Smooth muscle cell (in vitro differentiated cells): ENCODE measurements at regions not wholly inside any gene's neighbourhood (a gene's known extent, or its start where the extent isn't known, plus 50 kb on each side); places are given as distances from the start of the nearest gene placed in this dataset.

ENCODE experiments used
- DNase-seq: peaks from one replicate; lab custom pipeline; 2025; ENCODE audit not compliant: unreplicated experiment; lab: John Stamatoyannopoulos, UW
- H2AFZ ChIP-seq: fragments of 200-600 bp; sonication (generic); 2 replicates; pipeline ENCODE4 v1.6.0; 2016; ENCODE audit warnings: antibody characterized with exemption, low read depth, mild to moderate bottlenecking
- H3F3A ChIP-seq: fragments of 200-600 bp; sonication (generic); 2 replicates; pipeline ENCODE4 v1.6.0; 2017; ENCODE audit warnings: antibody characterized with exemption, low read depth
- H3K27ac ChIP-seq: fragments of 200-600 bp; sonication (generic); 2 replicates; pipeline ENCODE4 v1.5.1; 2016; ENCODE audit warnings: low read depth, mild to moderate bottlenecking
- H3K27me3 ChIP-seq: fragments of 200-600 bp; sonication (generic); 2 replicates; pipeline ENCODE4 v1.6.1; 2016; ENCODE audit warnings: low read depth, mild to moderate bottlenecking
- H3K36me3 ChIP-seq: fragments of 200-600 bp; sonication (generic); 2 replicates; pipeline ENCODE4 v1.5.1; 2016; ENCODE audit warnings: low read depth
- H3K4me1 ChIP-seq: fragments of 200-600 bp; sonication (generic); 2 replicates; pipeline ENCODE4 v1.5.1; 2016; ENCODE audit warnings: low read depth
- H3K4me2 ChIP-seq: fragments of 200-600 bp; sonication (generic); 2 replicates; pipeline ENCODE4 v1.6.0; 2016; ENCODE audit warnings: mild to moderate bottlenecking
- H3K4me3 ChIP-seq: fragments of 200-600 bp; sonication (generic); 2 replicates; pipeline ENCODE4 v1.5.1; 2016; ENCODE audit warnings: mild to moderate bottlenecking
- H3K79me2 ChIP-seq: fragments of 200-600 bp; sonication (generic); 2 replicates; pipeline ENCODE4 v1.6.0; 2016; ENCODE audit warnings: low read depth, mild to moderate bottlenecking
- H3K9ac ChIP-seq: fragments of 200-600 bp; sonication (generic); 2 replicates; pipeline ENCODE4 v1.6.0; 2016; ENCODE audit warnings: low read depth
- H3K9me3 ChIP-seq: fragments of 200-600 bp; sonication (generic); replicated peaks from 2 replicates; pipeline ENCODE4 v1.5.1; 2016; ENCODE audit warnings: low read depth
- H4K20me1 ChIP-seq: fragments of 200-600 bp; sonication (generic); 2 replicates; pipeline ENCODE4 v1.6.0; 2016; ENCODE audit warnings: low read depth
- CTCF ChIP-seq: fragments of 200-600 bp; sonication (generic); IDR thresholded peaks from 2 replicates; pipeline ENCODE4 v1.5.1; 2017; ENCODE audit warnings: borderline replicate concordance, mild to moderate bottlenecking, antibody characterized with exemption; ENCODE audit not compliant: insufficient read depth, poor library complexity, severe bottlenecking
- WGBS: methylation state at CpG from one replicate; pipeline ENCODE4 v1.1.7; 2016; ENCODE audit warnings: low lambda C conversion rate; 5-methylcytosine and 5-hydroxymethylcytosine counted together

DNA sequence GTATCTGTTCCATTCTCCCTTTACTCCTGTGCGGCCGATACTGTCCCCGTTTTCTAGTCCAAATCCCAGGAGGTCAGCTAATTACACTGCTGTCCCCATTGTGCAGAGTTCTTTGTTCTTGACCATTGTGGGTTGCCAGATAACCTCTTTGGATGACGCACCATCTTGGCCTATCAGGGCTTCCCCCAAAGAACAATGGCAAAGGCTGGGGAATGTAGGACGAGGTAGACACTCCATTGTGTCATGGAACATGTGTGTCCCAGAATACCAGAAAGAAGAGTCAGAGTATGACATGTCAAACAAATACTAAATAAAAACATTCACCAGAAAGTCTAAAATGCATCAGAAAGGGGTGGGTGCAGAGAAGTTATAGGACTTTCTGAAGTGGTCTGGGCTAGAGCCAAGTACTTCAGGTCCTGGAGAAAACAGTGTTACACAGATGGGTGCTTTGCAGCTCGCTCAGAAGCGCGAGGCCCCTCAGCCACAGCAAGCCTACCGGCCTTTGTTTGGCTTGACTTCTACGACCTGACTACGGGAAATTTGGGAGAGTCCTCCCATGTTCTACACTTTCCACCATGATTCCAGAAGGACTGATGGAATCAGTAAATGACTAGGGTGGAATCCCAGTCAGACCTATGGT lies 83.2 kb upstream of the SSBP2 start:
- H3K4me3 ChIP-seq: no peak overlapping the region
- H3K9me3 ChIP-seq: no peaks in the 10 kb centered on the region
- no peak overlapping the region for H3K27ac ChIP-seq
- no peak for DNase-seq
- H3F3A ChIP-seq: no peaks in the 10 kb centered on the region
- H3K4me2 ChIP-seq: no peak overlapping the region
- no peaks in the 10 kb centered on the region for H4K20me1 ChIP-seq
- H3K9ac ChIP-seq: no peak overlapping the region
- WGBS: 91% methylated on average over 11 of the region's 11 CpGs
- TF ChIP-seq CTCF: no peak
- no peaks in the 10 kb centered on the region for H3K36me3 ChIP-seq
- H3K4me1 ChIP-seq: no peaks in the 10 kb centered on the region
- H3K79me2 ChIP-seq: no peaks in the 10 kb centered on the region
- H3K27me3 ChIP-seq: no peaks in the 10 kb centered on the region
- no peak overlapping the region for H2AFZ ChIP-seq

- Histone ChIP-seq H4K20me1 (no peaks in the 10 kb centered on the region), H3K36me3 (no peaks in the 10 kb centered on the region), H3K27ac (no peak overlapping the region), H3F3A (no peaks in the 10 kb centered on the region), H3K4me2 (no peak overlapping the region), H3K79me2 (no peaks in the 10 kb centered on the region), H3K4me1 (peaks cover 4% of the 10 kb centered on the region), H3K9ac (no peak overlapping the region), H3K27me3 (no peaks in the 10 kb centered on the region), H2AFZ (no peak overlapping the region), H3K9me3 (no peaks in the 10 kb centered on the region), H3K4me3 (no peak overlapping the region)
- 94% methylated on average over 2 of the region's 2 CpGs for WGBS
- no peak for TF ChIP-seq CTCF
- no peak for DNase-seq
Observed at GRCh38 chr5:81830596-81830995, 79.7 kb upstream of the SSBP2 start.

DNA sequence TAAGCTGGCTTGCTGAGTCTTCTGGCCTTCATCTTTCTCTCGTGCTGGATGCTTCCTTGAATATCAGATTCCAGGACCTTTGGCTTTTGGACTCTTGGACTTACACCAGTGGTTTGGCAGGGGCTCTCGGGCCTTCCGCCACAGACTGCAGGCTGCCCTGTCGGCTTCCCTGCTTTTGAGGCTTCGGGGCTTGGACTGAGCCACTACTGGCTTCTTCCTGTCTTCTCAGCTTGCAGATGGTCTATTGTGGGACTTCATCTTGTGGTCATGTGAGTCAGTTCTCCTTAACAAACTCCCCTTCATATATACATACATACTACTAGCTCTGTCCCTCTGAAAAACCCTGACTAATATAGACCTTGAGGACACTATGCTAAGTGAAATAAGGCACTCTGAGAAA lies 78.3 kb upstream of the SSBP2 start:
- Histone ChIP-seq H4K20me1 (no peaks in the 10 kb centered on the region), H3K9ac (no peak overlapping the region), H3K4me3 (no peak overlapping the region), H3K36me3 (no peaks in the 10 kb centered on the region), H3K27ac (no peak overlapping the region), H3K27me3 (no peaks in the 10 kb centered on the region), H3F3A (no peaks in the 10 kb centered on the region), H2AFZ (no peak overlapping the region), H3K9me3 (no peaks in the 10 kb centered on the region), H3K4me1 (peaks cover 4% of the 10 kb centered on the region), H3K4me2 (no peak overlapping the region), H3K79me2 (no peaks in the 10 kb centered on the region)
- TF ChIP-seq CTCF: no peak
- no peak for DNase-seq
- 100% methylated on average over 5 of the region's 5 CpGs for WGBS

DNA sequence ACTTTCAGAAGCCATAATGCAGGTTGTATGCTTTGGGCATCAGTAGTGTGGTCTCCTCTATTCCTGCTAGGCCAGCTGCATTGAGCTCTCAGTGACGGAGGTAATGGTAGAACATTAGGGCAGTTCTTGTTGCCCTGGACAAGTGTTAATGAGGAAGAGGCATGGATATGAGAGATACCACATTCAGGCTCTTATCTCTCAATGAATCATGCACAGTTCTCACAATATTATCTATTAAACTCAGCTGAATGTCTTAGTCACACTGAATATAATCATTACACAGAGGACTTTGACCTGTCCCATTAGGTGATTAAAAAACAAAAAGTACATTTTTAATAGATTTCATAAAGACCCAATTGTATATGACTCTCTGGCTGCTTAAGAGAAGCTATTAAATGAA lies 76.6 kb upstream of the SSBP2 start:
- Histone ChIP-seq H2AFZ (no peak overlapping the region), H3K27ac (no peak overlapping the region), H3K4me2 (no peak overlapping the region), H3F3A (no peaks in the 10 kb centered on the region), H3K4me1 (peaks cover 4% of the 10 kb centered on the region), H3K9ac (no peak overlapping the region), H3K36me3 (no peaks in the 10 kb centered on the region), H3K79me2 (no peaks in the 10 kb centered on the region), H3K27me3 (no peaks in the 10 kb centered on the region), H3K4me3 (no peak overlapping the region), H3K9me3 (no peaks in the 10 kb centered on the region), H4K20me1 (no peaks in the 10 kb centered on the region)
- DNase-seq: no peak
- TF ChIP-seq CTCF: no peak
- 96% methylated on average over 1 of the region's 1 CpG for WGBS
